Anterior cingulate cortex (tissue), 58 donors: ENCODE measurements at regions not wholly inside any gene's neighbourhood (a gene's known extent, or its start where the extent isn't known, plus 50 kb on each side); places are given as distances from the start of the nearest gene placed in this dataset.

Experiments
- DNase-seq, 58 donors: peaks; one replicate each; lab custom pipeline; 2025; lab: John Stamatoyannopoulos, UW

GRCh38 chr5:3202570-3202969 lies 393.1 kb upstream of the IRX1 start:
- DNase-seq = no peak

- no peak for DNase-seq
Measured at GRCh38 chr5:3201941-3202340, 393.7 kb upstream of the IRX1 start.

GRCh38 chr5:3201121-3201520 lies 394.5 kb upstream of the IRX1 start:
- no peak for DNase-seq

- no peak for DNase-seq
Measured at GRCh38 chr5:3199962-3200755, 395.5 kb upstream of the IRX1 start.

GRCh38 chr5:3198074-3198449 lies 397.6 kb upstream of the IRX1 start:
- DNase-seq = no peak

GRCh38 chr5:3197304-3198073 lies 398.1 kb upstream of the IRX1 start:
- DNase-seq = peak in 12 of 58 donors; percentile 5 to 41 (median 12)

GRCh38 chr5:3195994-3196393 lies 399.6 kb upstream of the IRX1 start:
- no peak for DNase-seq

GRCh38 chr5:3194684-3195083 lies 400.9 kb upstream of the IRX1 start:
- no peak for DNase-seq

- no peak for DNase-seq
Measured at GRCh38 chr5:3194271-3194670, 401.4 kb upstream of the IRX1 start.

- DNase-seq = no peak
Measured at GRCh38 chr5:3191585-3191984, 404.0 kb upstream of the IRX1 start.

GRCh38 chr5:3190930-3191329 lies 404.7 kb upstream of the IRX1 start:
- DNase-seq = no peak

GRCh38 chr5:3190433-3190832 lies 405.2 kb upstream of the IRX1 start:
- DNase-seq = no peak

GRCh38 chr5:3187771-3188425 lies 407.7 kb upstream of the IRX1 start:
- DNase-seq = no peak

- DNase-seq = no peak
Measured at GRCh38 chr5:3186736-3187405, 408.8 kb upstream of the IRX1 start.

- no peak for DNase-seq
Measured at GRCh38 chr5:3186156-3186555, 409.5 kb upstream of the IRX1 start.

- DNase-seq = no peak
Measured at GRCh38 chr5:3185488-3185887, 410.1 kb upstream of the IRX1 start.

GRCh38 chr5:3182133-3182876 lies 413.3 kb upstream of the IRX1 start:
- no peak for DNase-seq

GRCh38 chr5:3181671-3182070 lies 414.0 kb upstream of the IRX1 start:
- no peak for DNase-seq

GRCh38 chr5:3180636-3181035 lies 415.0 kb upstream of the IRX1 start:
- no peak for DNase-seq

- DNase-seq = no peak
Measured at GRCh38 chr5:3179220-3179619, 416.4 kb upstream of the IRX1 start.
